K562 (cell line): ENCODE measurements at regions not wholly inside any gene's neighbourhood (a gene's known extent, or its start where the extent isn't known, plus 50 kb on each side); places are given as distances from the start of the nearest gene placed in this dataset.

Experiments used
- CHCHD3 ChIP-seq: fragments of 250-450 bp; sonication (Bioruptor Pico); IDR thresholded peaks from 2 replicates; pipeline ENCODE4 v2.1.2; 2022; ENCODE audit warnings: mild to moderate bottlenecking
- EGR1 ChIP-seq: fragments of 450-650 bp; conservative IDR thresholded peaks from 2 replicates; pipeline ENCODE4 v1.6.1; 2017; ENCODE audit warnings: mild to moderate bottlenecking
- EP300 ChIP-seq: IDR thresholded peaks from 2 replicates; pipeline ENCODE4 v1.6.1; 2012; ENCODE audit warnings: low read length, improper control_type of control experiment
- MTF1 ChIP-seq: fragments of 250-450 bp; sonication (Bioruptor Pico); IDR thresholded peaks from 2 replicates; pipeline ENCODE4 v1.9.0; 2021; ENCODE audit warnings: moderate library complexity, mild to moderate bottlenecking, inconsistent platforms, borderline replicate concordance
- POU5F1 ChIP-seq: fragments of 150-350 bp; IDR thresholded peaks from 2 replicates; pipeline ENCODE4 v1.6.1; 2014; ENCODE audit warnings: borderline replicate concordance, low read length, low read depth, mild to moderate bottlenecking; ENCODE audit not compliant: partially characterized antibody

GRCh38 chr4:17173300-17173699 is 274.9 kb upstream of the LDB2 start:
- TF ChIP-seq MTF1 (CRISPR knock-in tag) (no peak), CHCHD3 (no peak), EP300 (no peak), EGR1 (no peak), POU5F1 (no peak)
